IPS DF 4.7 (cell line): ENCODE measurements at regions not wholly inside any gene's neighbourhood (a gene's known extent, or its start where the extent isn't known, plus 50 kb on each side); places are given as distances from the start of the nearest gene placed in this dataset.
"Not testable (repeated sequence)": the region's sequence is repeated elsewhere in the genome, so short reads cannot be mapped to it uniquely, and the experiment has no call there.

Experiments
- DNase-seq: peaks from one replicate; pipeline ENCODE4 v3.0.0-alpha.2; 2013; ENCODE audit warnings: low spot score; ENCODE audit errors: extremely low read depth

DNA sequence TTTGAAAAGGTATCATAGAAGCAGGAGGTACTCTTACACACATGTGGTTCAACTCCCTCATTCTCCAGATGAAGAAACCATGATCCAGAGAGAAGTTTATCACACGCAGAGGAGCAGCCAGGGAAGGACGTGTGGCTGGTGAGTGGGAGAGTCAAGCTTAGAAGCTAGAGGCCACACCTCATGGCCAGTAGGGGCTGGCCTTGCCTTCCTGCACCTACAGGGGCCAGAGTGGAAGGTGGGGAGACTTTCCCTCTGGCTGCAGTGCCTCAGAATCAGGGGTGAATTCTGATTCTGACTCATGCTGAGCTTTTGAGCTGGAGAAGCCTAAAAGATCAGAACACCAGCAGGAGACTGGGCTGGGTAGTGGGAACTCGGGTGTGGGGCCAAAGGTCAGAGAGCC is 1067.9 kb downstream of the BCL11B start:
- no peak for DNase-seq

DNA sequence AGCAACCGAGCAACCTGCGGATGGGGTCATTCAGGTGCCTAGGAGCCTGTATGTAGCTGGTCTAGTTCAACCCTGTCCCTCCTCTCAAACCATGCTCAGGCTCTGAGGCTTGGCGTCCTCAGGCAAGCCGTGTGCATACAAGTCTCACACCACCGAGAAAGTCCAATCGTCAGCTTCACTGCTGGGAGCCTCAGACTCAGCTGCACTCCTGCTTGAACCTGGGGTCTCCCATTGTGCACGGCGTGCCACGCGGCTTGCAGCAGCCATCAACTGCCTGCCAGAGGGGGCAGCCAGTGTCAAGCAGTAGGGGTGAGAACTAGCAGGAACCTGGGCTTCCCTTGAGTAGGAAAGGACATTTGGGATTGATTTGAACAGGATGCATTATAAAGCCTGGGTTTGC is 1064.6 kb downstream of the BCL11B start:
- DNase-seq = no peak

DNA sequence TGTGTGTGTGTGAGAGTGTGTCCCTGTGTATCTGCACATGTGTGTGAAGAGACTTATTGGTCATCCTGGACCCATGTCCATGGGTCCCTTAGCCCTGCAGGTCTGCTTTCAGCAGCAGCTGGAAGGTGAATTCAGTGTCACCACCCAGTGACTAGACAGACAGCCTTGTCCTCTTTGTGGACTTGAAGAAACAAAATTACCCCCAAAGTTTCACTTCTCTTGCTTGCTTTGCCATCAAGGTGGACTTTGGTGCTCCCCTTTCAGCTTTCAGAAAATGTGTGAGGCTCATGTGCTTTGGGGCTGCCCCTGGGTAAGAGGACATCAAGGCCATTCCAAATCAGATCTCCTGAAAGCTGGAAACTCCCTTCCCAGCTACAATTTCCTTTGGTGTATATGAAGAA is 1063.8 kb downstream of the BCL11B start:
- no peak for DNase-seq

DNA sequence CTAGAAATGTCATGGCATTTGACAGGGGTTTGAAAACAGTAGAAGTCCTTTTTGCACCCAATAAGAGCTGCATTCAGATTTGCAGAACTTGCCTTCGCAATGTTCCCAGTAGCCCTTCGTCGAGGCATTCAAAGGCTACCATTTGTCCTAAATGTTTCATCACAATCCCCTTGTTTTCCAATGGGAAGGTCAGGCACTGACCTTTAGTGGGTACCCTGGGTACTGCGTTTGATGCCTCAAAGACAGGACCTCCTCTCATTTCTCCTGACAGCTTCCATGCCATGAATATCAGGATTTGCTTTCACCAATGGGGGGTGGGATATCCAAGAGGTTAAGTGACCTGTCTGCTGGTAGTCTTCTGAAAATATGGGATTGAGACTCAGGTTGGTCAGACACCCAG is 1063.1 kb downstream of the BCL11B start:
- no peak for DNase-seq

DNA sequence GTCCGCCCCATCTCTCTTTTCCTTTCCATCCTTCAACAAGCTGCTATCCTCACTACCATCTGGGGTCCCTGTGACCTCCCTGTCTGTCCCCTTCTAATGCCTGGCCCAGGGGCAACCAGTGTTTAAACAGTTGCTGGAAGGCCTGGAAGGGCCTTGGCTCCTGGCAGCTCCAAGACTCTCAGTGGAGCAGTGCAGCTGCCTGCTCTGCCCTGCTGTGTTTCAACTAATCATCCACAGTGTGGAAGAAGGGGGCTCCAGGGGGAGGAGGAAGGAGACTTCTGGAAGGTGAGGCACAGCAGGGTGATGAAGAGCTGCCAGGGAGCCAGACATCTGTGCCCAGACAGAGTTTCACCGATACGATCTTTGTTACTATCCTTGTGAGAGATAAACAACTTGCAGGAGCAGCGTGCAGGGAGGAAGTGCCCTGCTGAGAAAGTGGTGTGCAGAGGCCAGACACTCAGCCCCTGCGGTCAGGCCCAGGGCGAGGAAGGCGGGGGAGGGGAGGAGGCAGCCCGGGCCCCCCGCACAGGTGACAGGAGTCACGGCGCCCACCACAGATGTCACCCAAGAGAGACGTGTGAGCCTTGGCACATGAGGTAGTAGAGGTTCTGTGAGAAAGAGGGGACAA is 1061.8 kb downstream of the BCL11B start:
- DNase-seq = no peak

DNA sequence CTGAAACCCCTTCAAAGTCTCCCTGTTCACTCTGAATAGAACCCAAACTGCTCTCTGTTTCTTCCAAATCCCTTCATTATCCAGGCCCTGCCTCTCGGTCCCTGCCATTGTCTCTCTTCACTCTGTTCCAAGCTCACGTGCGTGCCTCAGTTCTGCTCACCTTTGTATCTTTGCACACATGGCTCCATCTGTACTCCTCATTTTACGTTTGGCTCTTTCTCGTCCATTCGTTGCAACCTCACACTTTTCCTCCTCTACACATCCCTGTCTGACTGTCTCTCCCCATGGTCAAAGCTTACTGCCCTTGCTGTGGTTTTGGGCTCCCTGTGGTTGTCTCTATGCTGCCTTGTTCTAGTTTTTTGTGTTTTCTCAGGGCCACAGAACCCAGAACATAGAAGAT is 1054.5 kb downstream of the BCL11B start:
- no peak for DNase-seq

DNA sequence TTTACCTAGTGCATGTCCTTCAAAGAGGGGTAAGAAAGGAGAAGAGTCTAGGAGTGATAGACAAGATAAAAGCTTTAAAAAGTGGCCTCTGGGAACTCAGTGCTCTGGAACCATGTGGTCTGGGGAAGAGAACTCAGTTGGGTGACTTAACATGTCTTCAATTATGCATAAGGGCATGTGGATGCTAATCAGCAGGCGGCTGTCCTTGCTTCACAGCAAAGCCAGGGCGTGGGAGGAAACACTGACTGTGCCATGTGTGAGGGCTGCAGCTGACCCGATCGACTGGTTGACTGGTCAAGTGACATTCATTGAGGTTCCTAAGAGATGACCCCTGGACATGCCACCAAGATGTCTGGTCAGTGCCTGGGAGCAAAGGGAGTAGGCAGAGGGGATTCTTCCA is 1053.8 kb downstream of the BCL11B start:
- no peak for DNase-seq

DNA sequence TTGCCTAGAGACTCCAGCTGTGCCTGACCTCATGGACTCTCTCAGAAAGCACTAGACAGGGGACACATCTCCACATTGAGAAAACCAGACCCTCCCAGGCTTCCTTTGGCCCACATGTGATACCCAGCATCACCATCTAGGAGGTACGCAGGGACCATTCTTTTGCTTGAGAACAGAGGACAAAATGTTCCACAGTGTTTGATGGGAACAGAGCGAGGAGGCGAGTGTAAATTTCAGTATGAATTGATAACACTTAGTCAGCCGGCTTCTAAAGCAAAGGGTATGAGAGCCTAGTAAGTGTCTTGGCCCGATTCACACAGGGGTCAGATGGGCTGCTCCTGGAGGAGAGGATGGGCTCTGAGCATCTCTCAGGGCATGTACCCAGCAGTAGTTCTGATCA is 1052.4 kb downstream of the BCL11B start:
- no peak for DNase-seq

DNA sequence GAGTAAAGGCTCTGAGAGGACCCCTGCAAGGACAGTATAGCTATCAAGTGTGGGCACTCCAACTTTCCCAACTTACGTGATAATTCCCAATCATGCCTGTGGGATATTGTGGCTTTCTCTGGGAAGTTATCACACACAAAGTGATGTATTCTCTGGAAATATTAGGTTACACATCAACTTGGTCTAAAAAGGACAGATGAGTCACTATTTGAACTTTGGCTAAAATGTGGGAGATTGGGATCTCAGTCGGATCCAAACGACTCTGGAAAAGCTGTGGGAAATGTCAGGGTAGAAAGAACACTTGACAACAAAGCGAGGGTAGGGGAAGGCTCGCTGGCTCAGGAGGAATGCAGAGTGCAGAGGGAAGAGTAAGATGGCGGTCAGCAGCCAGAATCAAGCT is 1048.9 kb downstream of the BCL11B start:
- no peak for DNase-seq

DNA sequence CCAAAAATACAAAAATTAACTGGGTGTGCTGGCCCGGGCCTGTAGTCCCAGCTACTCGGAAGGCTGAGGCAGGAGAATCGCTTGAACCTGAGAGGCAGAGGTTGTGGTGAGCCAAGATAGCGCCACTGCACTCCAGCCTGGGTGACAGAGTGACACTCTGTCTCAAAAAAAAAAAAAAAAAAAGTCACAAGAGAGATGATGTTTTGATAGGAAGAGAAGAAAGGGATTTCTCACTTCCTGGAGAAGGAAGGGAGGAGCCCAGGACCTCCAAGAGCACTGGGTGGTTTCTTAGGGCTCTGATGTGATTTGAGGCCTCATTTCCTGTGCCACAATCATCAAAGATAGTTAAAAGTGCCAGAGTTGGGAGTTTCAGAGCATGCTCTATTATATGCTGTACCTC is 1048.3 kb downstream of the BCL11B start:
- DNase-seq = not testable (repeated sequence)

DNA sequence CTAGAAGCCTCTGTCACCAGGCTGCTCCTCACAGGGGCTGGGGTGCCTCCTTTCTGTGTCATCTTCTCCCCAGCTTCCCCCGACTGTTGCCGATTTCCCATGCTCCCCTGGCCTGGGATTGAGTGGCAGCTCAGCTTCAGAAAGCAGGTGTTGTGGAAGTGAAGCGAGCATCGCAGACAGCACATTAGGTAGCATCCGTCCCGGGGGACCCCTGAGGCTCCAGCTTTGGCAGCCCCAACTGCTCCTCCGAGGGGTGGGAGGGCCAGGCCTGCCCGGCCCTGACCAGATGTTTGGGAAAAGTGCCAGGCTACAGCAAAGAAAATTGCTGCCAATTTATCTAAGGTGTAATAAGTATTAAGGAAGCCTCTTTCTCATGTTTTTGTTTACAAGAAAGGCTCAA is 1045.6 kb downstream of the BCL11B start:
- DNase-seq = no peak

DNA sequence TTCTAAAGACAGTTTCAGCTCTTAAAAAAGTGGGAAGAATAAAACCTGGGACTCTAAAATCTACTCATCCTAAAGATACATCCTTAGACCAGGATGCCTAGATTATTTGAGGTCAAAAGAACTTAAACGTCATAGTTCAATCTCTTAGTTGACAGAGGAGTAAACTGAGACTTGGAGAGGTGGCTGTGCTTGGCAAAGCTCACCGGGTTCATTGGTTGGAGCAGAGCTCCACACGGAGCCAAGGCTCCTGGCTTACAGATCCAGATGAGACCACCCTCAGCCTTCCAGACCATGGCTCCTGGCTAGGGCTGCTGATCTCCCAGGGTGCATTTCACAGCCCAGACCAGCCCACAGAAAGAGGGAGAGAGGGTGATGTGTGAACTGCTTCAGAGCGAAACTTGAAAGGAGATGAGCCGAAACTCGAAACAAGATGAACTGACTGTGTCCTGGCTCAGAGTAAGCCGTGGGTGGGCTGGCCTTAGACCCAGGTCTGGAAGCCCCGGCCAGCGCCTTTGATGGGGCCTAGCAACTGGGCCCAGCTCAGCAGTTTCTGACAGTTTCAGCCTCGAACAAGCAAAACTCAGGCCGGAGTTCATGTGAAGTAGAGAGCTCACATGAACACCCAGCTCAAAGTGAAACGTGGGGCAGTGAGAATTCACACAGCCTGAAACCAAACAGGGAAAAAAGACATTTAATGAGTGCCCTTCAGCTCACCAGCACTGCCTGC is 1044.8 kb downstream of the BCL11B start:
- no peak for DNase-seq

DNA sequence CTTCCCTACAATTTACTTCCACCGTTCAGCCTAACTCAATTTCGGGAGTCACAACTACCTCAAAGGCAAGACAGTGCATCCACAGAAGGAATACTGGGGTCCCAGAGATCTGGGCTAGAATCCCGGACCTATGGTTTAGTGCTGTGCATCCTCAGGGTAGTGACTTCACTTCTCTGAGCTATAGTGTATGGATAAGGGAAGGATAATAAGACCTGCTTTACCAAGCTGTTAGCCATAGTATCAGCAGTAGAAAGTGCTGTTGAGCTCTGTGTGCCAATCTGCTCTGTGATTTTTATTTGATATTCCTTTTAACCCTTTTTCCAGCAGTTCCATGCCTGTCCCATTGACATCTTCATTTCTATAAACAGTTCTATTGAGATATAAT is 1044.3 kb downstream of the BCL11B start:
- no peak for DNase-seq

DNA sequence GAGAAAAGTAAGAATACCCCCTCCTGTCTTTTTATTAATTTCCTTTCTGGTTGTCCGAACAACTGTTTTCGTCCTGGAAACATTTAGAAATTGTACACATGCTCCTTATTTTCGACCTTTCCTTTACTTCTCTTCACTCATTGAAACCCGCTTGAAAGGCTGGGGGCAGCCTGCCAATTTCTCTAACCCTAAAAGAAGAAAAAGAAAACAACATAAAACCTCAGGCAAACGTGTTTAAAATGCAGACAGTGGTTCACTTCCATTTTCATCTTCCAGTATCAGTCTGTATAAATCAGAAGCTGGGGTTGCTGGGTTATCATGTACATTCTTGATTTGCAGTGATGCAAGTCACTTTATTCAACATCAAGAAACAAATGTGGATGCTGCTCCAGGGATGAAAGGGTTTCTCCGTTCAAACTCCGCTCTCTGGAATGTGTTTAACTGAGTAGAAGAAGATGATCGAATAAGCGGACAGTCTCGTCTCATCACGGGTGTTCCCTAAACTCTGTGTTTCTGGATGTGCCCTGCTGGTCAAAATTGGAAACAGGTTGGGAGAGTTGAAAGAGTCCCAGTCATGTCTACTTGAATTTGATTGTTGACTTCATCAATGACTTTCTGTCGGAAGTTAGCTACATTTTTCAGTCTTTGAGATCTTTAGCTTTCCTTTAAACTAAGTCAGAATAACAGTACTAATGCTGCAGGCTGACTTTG is 1042.2 kb downstream of the BCL11B start:
- DNase-seq = no peak

DNA sequence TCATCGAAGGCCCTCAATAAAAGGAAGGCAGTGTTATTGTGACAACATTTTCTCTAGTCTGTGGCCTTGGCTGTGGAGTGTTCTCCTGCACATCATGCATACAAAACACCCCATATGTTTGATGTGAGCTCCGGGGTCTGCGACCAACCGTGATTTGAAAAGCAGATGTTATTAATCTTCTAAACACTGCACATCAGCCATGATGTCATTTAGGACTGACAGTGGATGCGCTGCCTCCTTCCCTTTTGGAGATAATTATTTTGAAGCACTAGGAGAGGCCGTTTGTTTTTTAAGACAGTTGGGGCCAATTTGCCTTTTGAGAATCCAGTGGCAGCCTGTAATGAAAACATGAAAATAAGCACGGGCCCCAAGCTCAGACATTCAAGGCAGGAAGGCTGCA is 1041.6 kb downstream of the BCL11B start:
- no peak for DNase-seq

DNA sequence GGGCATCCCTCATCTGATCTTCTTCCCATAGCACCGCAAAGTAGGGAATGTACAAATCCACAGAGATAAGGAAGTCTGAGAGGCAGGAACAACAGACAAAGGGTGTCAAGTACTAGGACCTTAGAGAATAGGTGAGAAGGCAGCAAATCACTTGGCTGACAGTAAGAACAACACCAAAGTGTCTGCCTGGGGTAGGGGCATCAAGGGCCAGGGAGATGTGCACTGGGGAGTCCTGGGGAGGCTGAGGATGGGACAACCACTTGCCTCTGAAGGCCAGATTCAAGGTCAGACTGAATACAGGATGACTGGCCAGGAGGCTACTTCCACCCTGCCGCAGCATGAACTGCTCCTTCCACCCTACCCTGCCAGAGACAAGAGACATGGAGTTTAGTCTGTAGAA is 1040.8 kb downstream of the BCL11B start:
- no peak for DNase-seq

DNA sequence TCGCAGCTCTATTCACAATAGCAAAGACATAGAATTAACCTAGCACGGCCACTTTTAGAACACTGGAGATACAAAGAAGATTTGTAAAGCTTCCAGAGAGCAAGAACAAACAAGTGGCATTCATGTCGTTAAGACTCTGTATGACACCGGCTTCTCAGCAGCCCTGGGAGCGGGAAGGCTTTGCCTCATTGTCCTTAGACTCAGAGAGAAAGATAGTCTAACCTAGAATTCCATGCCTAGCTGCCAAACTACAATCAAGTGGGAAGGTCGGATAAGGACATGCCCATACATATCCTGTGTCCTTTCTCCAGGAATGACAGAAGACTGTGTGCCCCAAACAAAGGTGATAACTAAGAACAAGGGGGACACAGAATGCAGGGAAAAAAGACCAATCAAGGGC is 1038.3 kb downstream of the BCL11B start:
- DNase-seq = no peak

DNA sequence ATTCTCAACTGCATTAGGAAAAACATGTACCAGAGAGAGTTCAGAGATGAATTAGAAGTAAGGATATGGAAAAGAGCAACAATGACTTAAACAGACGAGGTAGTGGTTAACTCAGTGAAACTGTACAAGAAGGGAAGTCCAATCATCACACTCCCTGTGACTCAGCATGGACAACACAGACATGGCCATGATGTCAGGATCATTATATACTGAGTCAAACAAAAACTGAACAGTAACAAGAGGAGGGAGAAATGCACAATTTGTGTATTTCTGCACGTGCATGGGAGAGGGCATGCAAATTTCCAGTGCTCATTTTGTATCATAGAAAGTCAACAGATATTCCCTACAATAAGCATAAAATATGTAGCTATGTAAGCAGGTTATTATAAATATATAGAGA is 1037.8 kb downstream of the BCL11B start:
- DNase-seq = no peak

DNA sequence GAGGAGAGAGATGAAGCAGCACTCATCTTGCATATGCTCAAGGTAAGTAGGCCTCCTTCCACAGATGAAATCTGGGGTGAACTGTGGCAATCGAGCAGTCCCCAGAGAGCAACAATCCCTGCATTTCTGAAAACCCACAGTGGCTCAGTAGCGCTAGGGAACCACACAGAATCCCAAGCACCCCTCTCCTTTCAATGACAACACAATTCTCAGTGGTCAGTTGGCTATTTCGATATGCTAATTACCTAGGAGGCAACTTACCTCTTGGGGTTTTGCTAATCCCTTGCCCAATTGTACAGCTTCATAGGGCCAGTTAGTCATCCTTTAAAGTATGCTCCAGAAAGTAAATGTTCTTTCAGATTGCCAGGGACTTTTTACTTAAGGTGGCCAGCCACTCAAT is 1035.7 kb downstream of the BCL11B start:
- no peak for DNase-seq

DNA sequence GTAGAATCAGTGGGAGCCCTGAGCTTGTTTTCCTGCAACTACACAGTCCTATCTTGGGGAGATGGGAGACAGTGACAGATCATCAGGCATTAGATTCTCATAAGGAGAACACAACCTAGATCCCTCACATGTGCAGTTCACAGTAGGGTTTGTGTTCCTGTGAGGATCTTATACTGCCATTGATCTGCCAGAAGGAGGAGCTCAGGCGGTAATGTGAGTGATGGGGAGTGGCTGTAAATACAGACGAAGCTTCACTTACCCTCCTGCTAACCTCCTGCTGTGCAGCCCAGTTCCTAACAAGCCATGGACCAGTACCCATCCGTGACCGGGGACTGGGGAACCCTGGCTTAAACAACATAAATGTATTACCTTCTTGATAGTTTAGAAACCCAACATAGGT is 1034.1 kb downstream of the BCL11B start:
- DNase-seq = no peak

DNA sequence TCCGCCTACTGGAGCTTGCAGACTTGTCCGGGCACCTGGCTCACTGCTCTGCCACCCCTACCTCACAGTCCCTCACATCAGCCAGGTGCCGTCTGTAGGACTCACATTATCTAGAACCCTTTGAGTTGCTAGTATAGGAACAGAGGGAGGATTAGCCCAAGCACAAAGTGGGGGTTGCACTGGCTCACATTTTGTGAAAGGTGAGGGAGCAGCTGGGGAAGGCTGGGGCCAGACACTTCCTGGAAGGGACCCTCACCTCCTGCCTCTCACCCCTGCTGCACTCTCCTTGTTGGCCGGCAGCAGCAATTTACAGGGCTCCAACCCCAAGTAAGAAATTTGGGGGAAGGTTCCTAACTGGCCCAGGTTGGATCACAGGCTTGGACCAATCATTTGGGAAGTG is 1031.6 kb downstream of the BCL11B start:
- DNase-seq = no peak

DNA sequence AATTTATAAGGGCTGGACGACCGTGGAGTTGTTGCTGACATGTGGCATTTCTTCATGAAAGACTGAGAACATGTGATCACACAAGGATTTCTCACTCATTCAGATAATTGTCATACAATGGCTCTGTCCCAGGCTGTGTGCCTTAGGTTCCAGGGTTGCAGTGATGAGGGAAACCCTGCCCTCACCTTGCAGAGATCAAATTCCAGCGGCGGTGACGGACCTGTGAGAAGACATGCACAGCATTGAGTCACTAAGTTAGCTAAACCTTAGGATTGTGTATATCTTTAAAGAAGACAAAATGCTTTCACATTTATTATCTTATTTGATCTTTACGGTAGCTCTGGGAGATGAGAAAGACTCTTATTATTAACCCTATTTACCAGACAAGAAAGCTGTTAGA is 1029.1 kb downstream of the BCL11B start:
- DNase-seq = no peak

DNA sequence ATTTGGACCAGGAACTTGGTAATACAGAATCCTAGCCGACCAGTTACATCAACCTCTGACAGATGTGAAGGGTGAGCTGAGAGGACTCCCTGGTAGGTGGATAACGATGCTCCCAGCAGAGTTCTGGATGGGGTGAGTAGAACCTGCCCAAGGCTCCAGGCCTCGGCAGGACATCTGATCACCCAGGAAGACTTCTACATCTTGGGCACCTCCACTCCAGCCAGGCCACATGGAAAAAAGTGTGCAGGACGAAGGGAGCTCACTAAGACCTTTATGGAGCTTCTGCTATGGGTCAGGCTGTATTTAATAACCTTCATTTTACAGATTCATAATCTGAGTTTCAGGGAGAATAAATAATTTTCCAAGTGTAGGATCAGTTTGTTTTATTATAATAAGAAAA is 1028.7 kb downstream of the BCL11B start:
- no peak for DNase-seq
